HCT116 (cell line): ENCODE measurements at regions not wholly inside any gene's neighbourhood (a gene's known extent, or its start where the extent isn't known, plus 50 kb on each side); places are given as distances from the start of the nearest gene placed in this dataset.

Source experiments
- ATAC-seq: fragments of 200-7000 bp; cut with Tn5 transposase; 2 replicates; pipeline ENCODE4 v1.9.1; 2020; ENCODE audit warnings: mild to moderate bottlenecking, moderate library complexity
- BruUV-seq: library from RNA; stranded (reverse); fragments of 400-500 nt; replicated peaks from 2 replicates; lab custom pipeline; 2021; lab: Mats Ljungman, UMichigan
- CTCF ChIA-PET: fragments of 300-600 bp; sonication (Branson Sonifier 250); formaldehyde crosslinking; loops from one replicate; lab custom pipeline; 2021; ENCODE audit warnings: antibody characterized with exemption; lab: Charles Lee
- POLR2A ChIA-PET: fragments of 300-600, 350-600 bp; sonication (Branson Sonifier 250); formaldehyde crosslinking; loops from one replicate; lab custom pipeline; 2021; ENCODE audit warnings: antibody characterized with exemption; lab: Charles Lee
- RAD21 ChIA-PET, 2 experiments: fragments of 300-600 bp; sonication (Branson Sonifier 250); formaldehyde crosslinking; loops; one replicate each; lab custom pipeline; 2023; ENCODE audit warnings: low total read pairs in 2 of 2; ENCODE audit not compliant: uncharacterized antibody in 2 of 2, unreplicated experiment in 2 of 2, low non-redundant PET in 1 of 2; lab: Charles Lee
- DNase-seq: peaks from one replicate; pipeline ENCODE4 v3.0.0-alpha.2; 2010; ENCODE audit warnings: low read depth, low spot score
- H2AFZ ChIP-seq: fragments of 200-600 bp; shearing (Covaris generic), sonication (generic); 2 replicates; pipeline ENCODE4 v1.6.1; 2017; ENCODE audit warnings: low read depth, mixed run types, mixed read lengths, antibody characterized with exemption, low read length; ENCODE audit not compliant: poor library complexity, severe bottlenecking
- H3K27ac ChIP-seq: 2 replicates; pipeline ENCODE4 v1.5.1; 2012; ENCODE audit warnings: low read depth, low read length
- H3K27me3 ChIP-seq: fragments of 200-600 bp; sonication (generic); 2 replicates; pipeline ENCODE4 v1.6.1; 2016; ENCODE audit warnings: mixed run types, low read length, mixed read lengths; ENCODE audit not compliant: insufficient read depth
- H3K36me3 ChIP-seq, 2 experiments: fragments of 200-500 bp in 1 of 2; fragments of 200-600 bp in 1 of 2; sonication (Bioruptor generic) in 1 of 2; sonication (generic) in 1 of 2; 2 replicates each; pipeline versions ENCODE4 v1.5.1 to v1.6.1; 2014 to 2016; ENCODE audit warnings: low read length in 2 of 2, inconsistent platforms in 1 of 2, mixed read lengths in 1 of 2, mixed run types in 1 of 2; ENCODE audit not compliant: insufficient read depth in 2 of 2, control insufficient read depth in 1 of 2
- H3K4me1 ChIP-seq, 2 experiments: fragments of 200-600 bp in 1 of 2; sonication (generic) in 1 of 2; 2 replicates each; pipeline versions ENCODE4 v1.5.1 to v1.6.1; 2012 to 2017; ENCODE audit warnings: low read length in 2 of 2, inconsistent platforms in 1 of 2, mild to moderate bottlenecking in 1 of 2, mixed read lengths in 1 of 2, mixed run types in 1 of 2, moderate library complexity in 1 of 2; ENCODE audit not compliant: insufficient read depth in 2 of 2, control insufficient read depth in 1 of 2
- H3K4me2 ChIP-seq: fragments of 200-600 bp; sonication (generic); 2 replicates; pipeline ENCODE4 v1.6.1; 2017; ENCODE audit warnings: mixed run types, low read length, mixed read lengths
- H3K4me3 ChIP-seq, 2 experiments: fragments of 200-600 bp in 1 of 2; sonication (generic) in 1 of 2; replicated peaks in 1 of 2; 2 replicates each; pipeline ENCODE4 v1.5.1; 2011 to 2016; ENCODE audit warnings: low read length in 2 of 2, control low read depth in 1 of 2, low read depth in 1 of 2, mild to moderate bottlenecking in 1 of 2, mixed read lengths in 1 of 2, mixed run types in 1 of 2
- H3K79me2 ChIP-seq: fragments of 200-600 bp; sonication (generic); 2 replicates; pipeline ENCODE4 v1.6.1; 2017; ENCODE audit warnings: mild to moderate bottlenecking, mixed run types, low read length, moderate library complexity, mixed read lengths; ENCODE audit not compliant: insufficient read depth
- H3K9ac ChIP-seq: fragments of 200-600 bp; sonication (generic); 2 replicates; pipeline ENCODE4 v1.6.1; 2016; ENCODE audit warnings: low read length, mixed read lengths
- H3K9me2 ChIP-seq: fragments of 200-600 bp; sonication (generic), shearing (Covaris generic); 2 replicates; pipeline ENCODE4 v1.6.1; 2017; ENCODE audit warnings: mixed run types, mild to moderate bottlenecking, moderate library complexity; ENCODE audit not compliant: insufficient read depth
- H3K9me3 ChIP-seq, 2 experiments: fragments of 200-500 bp in 1 of 2; fragments of 200-600 bp in 1 of 2; sonication (Bioruptor generic) in 1 of 2; sonication (generic) in 1 of 2; 2 replicates each; pipeline ENCODE4 v1.6.1; 2014 to 2017; ENCODE audit warnings: low read length in 2 of 2, mixed read lengths in 2 of 2, inconsistent platforms in 1 of 2, low read depth in 1 of 2, mild to moderate bottlenecking in 1 of 2, mixed run types in 1 of 2, moderate library complexity in 1 of 2; ENCODE audit not compliant: control insufficient read depth in 1 of 2, insufficient read depth in 1 of 2
- H4K20me1 ChIP-seq: fragments of 200-600 bp; sonication (generic), shearing (Covaris generic); 2 replicates; pipeline ENCODE4 v1.6.1; 2017; ENCODE audit warnings: mixed run types, mild to moderate bottlenecking, moderate library complexity; ENCODE audit not compliant: insufficient read depth
- CEBPB ChIP-seq: IDR thresholded peaks from 2 replicates; pipeline ENCODE4 v1.6.1; 2012; ENCODE audit warnings: low read depth
- ELF1 ChIP-seq: IDR thresholded peaks from 2 replicates; pipeline ENCODE4 v1.6.1; 2012; ENCODE audit warnings: low read depth, borderline replicate concordance
- FOSL1 ChIP-seq: IDR thresholded peaks from 2 replicates; pipeline ENCODE4 v1.6.1; 2012; ENCODE audit warnings: low read depth
- JUND ChIP-seq: IDR thresholded peaks from 2 replicates; pipeline ENCODE4 v1.6.1; 2012
- POLR2A ChIP-seq: IDR thresholded peaks from 2 replicates; pipeline ENCODE4 v1.7.0; 2011; ENCODE audit warnings: borderline replicate concordance; ENCODE audit not compliant: insufficient read depth, insufficient read length; ENCODE audit errors: extremely low read depth
- POLR2AphosphoS5 ChIP-seq: IDR thresholded peaks from 2 replicates; pipeline ENCODE4 v1.6.1; 2011; ENCODE audit warnings: mild to moderate bottlenecking, low read depth, low read length, moderate library complexity
- RAD21 ChIP-seq: IDR thresholded peaks from 2 replicates; pipeline ENCODE4 v1.6.1; 2012; ENCODE audit warnings: low read depth, mild to moderate bottlenecking
- SIN3A ChIP-seq: IDR thresholded peaks from 2 replicates; pipeline ENCODE4 v1.6.1; 2012; ENCODE audit warnings: low read depth
- SRF ChIP-seq: IDR thresholded peaks from 2 replicates; pipeline ENCODE4 v1.6.1; 2012; ENCODE audit warnings: low read depth
- TCF7L2 ChIP-seq: IDR thresholded peaks from 2 replicates; pipeline ENCODE4 v1.7.0; 2011; ENCODE audit warnings: borderline replicate concordance, inconsistent platforms; ENCODE audit not compliant: insufficient read depth, insufficient read length; ENCODE audit errors: extremely low read depth
- ZNF274 ChIP-seq: fragments of 200-500 bp; sonication (Bioruptor generic); IDR thresholded peaks from 2 replicates; pipeline ENCODE4 v1.6.1; 2014; ENCODE audit warnings: mild to moderate bottlenecking, low read depth, low read length, inconsistent platforms
- intact Hi-C: fragments of 100-400 bp; cut with micrococcal nuclease; formaldehyde crosslinking; loops from 2 replicates; pipeline ENCODE4 v1.10.0; 2022
- TF ChIP-seq, protein P1 (sequence below): IDR thresholded peaks from 2 replicates; pipeline ENCODE4 v1.6.1; 2011; ENCODE audit warnings: mild to moderate bottlenecking, low read length, moderate library complexity; ENCODE audit not compliant: insufficient replicate concordance; ENCODE audit errors: extremely low read depth
- TF ChIP-seq, protein P2 (sequence below): IDR thresholded peaks from 2 replicates; pipeline ENCODE4 v1.6.1; 2012
- TF ChIP-seq, protein P3 (sequence below): IDR thresholded peaks from 2 replicates; pipeline ENCODE4 v1.6.1; 2012; ENCODE audit warnings: low read depth

DNA sequence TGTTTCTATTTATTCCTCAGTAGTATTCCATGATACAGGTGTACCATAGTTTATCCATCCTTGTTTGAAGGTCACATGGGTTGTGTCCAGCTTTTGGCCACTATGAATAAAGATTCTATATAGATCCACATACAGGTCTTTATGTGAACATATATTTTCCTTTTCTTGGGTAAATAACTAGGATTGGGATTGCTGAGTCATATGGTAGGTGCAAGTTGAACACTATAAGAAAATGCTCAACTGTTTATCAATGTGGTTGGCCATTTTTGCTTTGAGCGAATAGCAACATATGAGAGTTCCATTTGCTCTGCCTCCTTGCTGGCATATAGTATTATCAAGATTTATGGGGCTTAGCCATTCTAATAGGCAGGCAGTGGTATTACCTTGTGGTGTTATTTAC, 170.2 kb upstream of the KCNJ15 start (continued):
- TF ChIP-seq, protein P1, sequence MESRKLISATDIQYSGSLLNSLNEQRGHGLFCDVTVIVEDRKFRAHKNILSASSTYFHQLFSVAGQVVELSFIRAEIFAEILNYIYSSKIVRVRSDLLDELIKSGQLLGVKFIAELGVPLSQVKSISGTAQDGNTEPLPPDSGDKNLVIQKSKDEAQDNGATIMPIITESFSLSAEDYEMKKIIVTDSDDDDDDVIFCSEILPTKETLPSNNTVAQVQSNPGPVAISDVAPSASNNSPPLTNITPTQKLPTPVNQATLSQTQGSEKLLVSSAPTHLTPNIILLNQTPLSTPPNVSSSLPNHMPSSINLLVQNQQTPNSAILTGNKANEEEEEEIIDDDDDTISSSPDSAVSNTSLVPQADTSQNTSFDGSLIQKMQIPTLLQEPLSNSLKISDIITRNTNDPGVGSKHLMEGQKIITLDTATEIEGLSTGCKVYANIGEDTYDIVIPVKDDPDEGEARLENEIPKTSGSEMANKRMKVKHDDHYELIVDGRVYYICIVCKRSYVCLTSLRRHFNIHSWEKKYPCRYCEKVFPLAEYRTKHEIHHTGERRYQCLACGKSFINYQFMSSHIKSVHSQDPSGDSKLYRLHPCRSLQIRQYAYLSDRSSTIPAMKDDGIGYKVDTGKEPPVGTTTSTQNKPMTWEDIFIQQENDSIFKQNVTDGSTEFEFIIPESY: no peak
- TF ChIP-seq CEBPB: no peak
- no peak for TF ChIP-seq SRF
- TF ChIP-seq POLR2AphosphoS5: no peak
- TF ChIP-seq, protein P2, sequence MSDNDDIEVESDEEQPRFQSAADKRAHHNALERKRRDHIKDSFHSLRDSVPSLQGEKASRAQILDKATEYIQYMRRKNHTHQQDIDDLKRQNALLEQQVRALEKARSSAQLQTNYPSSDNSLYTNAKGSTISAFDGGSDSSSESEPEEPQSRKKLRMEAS: no peak
- no peak for TF ChIP-seq FOSL1
- TF ChIP-seq RAD21: no peak
- no peak for TF ChIP-seq TCF7L2
- no peak for TF ChIP-seq POLR2A
- no peak for TF ChIP-seq ELF1
- TF ChIP-seq ZNF274: no peak

DNA sequence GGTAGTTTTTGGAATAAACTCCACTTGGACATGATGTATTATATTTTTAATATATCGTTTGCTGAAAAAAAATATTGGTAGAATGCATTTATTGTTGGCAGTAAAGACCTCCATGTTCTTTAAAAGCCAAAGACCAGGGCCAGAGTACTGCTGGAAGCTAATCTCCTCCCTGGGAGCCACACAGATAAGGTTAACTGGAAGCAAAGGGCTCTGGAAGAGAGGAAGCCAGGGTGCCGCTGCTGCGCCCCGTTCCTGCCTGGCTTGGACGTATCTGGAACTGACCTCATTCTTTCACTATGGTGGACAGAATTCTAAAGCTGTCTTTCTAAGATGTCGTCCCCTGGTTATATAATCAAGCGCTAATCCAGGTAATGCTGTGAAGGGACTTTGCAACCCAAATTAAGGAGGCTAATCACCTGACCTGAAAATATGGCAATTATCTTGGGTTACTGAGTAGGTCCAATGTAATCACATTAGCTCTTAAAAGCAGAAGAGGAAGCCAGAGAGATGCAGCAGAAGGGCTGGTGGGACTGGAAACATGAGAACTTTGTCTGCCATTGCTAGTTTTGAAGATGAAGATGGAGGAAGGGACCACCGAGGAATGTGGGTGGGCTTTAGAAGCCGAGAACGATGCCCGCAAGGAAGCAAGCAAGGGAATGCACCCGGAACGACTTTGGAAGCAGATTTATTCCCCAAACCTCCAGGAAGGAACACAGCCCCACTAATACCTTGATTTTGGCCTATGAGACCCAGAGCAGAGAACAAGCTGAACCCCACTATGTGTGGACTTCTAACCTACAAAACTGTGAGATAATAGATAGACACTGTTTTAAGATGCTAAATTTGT, 167.7 kb upstream of the KCNJ15 start:
- CTCF ChIA-PET: no interaction called here
- RAD21 ChIA-PET: no interaction called here
- Histone ChIP-seq H3K9ac (no peak overlapping the region), H4K20me1 (no peaks in the 10 kb centered on the region), H3K4me2 (no peak overlapping the region), H3K79me2 (no peaks in the 10 kb centered on the region), H3K27me3 (no peaks in the 10 kb centered on the region), H3K36me3 (no peaks in the 10 kb centered on the region), H3K27ac (no peak overlapping the region), H3K9me3 (peaks cover 0 to 16% of the 10 kb centered on the region in 2 experiments; a peak in 1 of 4 replicates), H3K4me3 (no peak overlapping the region), H3K9me2 (no peaks in the 10 kb centered on the region), H2AFZ (no peak overlapping the region), H3K4me1 (no peaks in the 10 kb centered on the region)
- intact Hi-C loops: no loop called here
- no TSS peak for BruUV-seq
- ATAC-seq: no peak
- POLR2A ChIA-PET: no interaction called here
- DNase-seq: no peak
- TF ChIP-seq, protein P1: no peak
- no peak for TF ChIP-seq JUND
- no peak for TF ChIP-seq SIN3A
- no peak for TF ChIP-seq SRF
- no peak for TF ChIP-seq POLR2AphosphoS5
- TF ChIP-seq, protein P3, sequence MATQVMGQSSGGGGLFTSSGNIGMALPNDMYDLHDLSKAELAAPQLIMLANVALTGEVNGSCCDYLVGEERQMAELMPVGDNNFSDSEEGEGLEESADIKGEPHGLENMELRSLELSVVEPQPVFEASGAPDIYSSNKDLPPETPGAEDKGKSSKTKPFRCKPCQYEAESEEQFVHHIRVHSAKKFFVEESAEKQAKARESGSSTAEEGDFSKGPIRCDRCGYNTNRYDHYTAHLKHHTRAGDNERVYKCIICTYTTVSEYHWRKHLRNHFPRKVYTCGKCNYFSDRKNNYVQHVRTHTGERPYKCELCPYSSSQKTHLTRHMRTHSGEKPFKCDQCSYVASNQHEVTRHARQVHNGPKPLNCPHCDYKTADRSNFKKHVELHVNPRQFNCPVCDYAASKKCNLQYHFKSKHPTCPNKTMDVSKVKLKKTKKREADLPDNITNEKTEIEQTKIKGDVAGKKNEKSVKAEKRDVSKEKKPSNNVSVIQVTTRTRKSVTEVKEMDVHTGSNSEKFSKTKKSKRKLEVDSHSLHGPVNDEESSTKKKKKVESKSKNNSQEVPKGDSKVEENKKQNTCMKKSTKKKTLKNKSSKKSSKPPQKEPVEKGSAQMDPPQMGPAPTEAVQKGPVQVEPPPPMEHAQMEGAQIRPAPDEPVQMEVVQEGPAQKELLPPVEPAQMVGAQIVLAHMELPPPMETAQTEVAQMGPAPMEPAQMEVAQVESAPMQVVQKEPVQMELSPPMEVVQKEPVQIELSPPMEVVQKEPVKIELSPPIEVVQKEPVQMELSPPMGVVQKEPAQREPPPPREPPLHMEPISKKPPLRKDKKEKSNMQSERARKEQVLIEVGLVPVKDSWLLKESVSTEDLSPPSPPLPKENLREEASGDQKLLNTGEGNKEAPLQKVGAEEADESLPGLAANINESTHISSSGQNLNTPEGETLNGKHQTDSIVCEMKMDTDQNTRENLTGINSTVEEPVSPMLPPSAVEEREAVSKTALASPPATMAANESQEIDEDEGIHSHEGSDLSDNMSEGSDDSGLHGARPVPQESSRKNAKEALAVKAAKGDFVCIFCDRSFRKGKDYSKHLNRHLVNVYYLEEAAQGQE: no peak
